ENCODE measurements at regions not wholly inside any gene's neighbourhood (a gene's known extent, or its start where the extent isn't known, plus 50 kb on each side); places are given as distances from the start of the nearest gene placed in this dataset.
"Not testable (repeated sequence)": the region's sequence is repeated elsewhere in the genome, so short reads cannot be mapped to it uniquely, and the experiment has no call there.

DNA sequence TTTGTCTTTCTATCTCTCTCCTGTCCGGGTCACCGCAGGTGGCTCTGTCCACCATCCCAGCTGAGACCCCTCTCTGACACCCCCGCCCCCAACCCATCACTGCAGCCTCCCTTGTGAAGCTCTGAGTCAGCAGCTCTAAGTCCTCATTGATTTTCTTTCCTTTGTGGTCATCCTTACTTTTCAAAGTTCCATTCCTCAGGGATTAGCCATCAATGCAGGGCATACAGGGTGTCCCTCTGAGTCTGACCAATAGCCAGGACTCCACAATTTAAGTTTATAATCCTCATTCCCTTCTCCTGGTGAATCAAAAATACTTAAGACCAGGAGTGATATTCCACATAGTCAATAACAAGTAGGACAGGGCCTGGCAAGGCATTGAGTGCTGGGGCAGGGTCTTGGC, 333.3 kb upstream of the CNR1 start:
- no peak for DNase-seq

DNA sequence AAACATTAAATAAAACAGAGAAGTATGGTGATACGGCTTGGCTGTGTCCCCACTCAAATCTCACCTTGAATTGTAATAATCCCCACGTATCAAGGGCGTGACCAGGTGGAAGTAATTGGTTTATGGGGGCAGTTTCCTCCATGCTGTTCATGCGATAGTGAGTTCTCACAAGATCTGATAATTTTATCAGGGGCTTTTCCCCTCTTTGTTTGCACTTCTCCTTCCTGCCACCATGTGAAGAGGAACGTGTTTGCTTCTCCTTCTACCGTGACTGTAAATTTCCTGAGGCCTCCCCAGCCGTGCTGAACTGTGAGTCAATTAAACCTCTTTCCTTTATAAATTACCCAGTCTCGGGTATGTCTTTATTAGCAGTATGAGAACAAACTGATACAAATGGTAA, 331.3 kb upstream of the CNR1 start:
- DNase-seq, result not testable (repeated sequence)

DNA sequence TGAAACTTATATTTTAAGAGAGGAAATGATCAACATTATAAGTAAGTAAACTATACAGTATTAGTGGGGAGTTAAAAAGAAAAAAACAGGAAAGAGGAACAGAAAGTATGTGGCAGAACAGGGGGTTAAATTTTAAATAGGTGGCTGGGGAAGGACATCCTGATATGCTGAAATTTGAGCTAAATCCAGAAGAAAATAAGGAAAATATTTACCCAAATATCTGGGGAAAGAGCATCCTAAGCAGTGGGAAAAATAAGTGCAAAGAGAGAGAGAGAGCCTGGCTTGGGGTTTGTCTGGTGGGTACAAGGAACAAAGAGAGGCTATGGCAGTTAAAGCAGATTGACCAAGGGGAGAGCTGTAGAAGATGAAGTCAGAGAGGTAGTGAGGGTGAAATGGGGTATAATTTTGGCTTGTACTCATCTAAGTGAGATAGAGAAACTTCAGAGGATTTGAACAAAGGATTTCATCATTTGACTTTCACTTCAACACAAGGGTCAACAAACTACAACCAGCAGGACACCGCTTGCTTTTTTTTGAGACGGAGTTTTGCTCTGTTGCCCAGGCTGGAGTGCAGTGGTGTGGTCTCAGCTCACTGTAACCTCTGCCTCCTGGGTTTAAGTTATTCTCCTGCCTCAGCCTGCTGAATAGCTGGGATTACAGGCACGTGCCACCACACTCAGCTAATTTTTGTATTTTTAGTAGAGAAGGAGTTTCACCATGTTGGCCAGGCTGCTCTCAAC, 328.4 kb upstream of the CNR1 start:
- no peak for DNase-seq

DNA sequence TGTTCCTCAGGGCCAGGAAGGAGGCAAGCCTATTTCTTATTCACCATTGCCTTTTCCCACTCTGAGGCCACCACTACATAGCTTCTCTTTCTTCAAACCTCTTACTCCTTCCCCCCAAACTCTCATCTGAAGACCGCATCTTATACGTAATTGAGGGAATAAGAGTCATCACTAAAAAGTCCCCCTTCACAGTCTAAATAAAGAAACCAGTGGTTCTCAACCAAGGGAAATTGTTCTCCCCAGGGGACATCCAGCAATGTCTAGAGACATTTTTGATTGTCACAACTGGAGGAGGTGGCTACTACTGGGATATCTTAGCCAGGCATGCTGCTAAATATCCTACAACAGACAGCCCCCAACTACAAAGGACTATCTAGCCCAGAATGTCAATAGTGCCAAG, 327.6 kb upstream of the CNR1 start:
- DNase-seq, result no peak

DNA sequence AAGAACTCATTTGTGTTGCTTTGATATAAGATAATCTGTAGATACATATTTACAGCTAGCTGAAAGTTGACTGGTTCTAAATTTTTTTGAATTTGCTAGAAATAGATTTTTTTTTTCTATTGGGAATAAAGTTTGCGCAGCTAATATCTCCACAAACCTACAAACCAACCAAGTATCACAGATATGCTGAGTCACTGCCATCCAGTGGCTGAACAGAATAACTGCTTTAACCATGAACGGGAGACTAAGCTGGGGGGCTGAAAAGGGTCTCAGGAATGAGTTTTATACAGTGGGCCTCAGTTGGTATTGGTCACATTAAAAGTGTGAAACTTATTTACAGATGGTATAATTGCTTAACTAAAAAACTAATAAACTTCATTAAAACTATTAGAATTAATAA, 326.7 kb upstream of the CNR1 start:
- DNase-seq, result peak; percentile 32

DNA sequence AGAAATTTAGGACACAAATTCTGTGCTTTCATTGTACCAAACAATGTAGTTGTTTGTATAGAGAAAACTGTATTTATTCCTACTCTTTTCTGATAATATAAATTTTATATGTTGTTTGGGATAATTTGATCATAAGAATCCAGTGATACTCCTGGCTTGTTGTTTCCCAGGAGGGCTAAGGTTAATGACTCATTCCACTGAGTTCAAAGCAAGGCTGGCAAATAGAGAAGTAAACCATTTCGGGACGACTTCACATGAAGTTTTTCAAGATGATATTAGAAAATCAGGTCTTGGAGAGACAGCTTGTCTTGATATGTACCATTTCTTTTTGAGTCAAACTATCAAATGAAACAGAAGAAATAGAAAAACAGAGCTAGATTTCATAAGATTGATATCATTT, 326.1 kb upstream of the CNR1 start:
- DNase-seq, result no peak

DNA sequence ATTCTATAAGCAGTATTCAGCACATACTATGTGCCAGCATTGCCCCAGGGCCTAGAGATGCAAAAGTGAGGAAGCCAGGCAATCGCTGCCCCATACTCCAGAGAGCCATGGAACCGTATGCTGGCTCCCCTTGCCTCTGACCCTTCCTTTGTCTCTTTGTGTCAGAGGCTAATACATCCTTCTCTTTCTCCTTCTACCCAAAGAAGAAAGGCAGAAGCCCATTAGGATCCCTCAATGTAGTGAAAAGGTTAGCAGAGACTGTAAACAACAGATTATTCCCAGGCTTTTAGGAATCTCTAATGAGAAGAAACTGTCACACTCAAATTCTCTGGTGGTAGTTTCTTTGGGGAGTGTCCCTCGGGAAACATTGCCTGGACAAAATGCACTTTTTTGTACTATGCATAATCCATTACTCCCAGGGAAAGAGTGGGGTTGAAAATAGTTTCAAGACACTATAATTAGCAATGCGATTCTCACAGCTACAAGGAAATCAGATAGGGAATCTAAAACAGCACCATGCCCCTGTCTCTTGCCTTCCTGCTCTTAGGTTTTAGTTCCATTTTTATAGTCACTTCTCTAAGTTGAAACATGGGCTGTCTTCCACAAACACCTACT, 325.2 kb upstream of the CNR1 start:
- no peak for DNase-seq

DNA sequence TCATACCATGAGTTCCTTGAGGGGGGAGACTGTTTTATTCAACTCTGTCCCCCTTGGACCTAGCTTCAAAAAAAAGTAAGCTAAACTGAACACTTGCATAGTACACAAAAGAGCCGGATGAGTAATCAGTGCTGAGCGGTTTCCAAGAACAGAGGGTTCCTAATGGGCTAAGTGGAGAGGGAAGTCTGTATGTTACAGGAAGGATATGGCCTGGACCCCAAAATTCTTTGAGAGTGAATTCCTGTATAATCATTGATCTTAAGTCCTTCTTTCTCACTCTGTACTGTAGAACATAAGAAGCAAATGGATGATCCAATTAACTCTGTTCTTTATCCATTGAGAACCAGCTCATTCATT, 324.7 kb upstream of the CNR1 start:
- DNase-seq, result no peak

DNA sequence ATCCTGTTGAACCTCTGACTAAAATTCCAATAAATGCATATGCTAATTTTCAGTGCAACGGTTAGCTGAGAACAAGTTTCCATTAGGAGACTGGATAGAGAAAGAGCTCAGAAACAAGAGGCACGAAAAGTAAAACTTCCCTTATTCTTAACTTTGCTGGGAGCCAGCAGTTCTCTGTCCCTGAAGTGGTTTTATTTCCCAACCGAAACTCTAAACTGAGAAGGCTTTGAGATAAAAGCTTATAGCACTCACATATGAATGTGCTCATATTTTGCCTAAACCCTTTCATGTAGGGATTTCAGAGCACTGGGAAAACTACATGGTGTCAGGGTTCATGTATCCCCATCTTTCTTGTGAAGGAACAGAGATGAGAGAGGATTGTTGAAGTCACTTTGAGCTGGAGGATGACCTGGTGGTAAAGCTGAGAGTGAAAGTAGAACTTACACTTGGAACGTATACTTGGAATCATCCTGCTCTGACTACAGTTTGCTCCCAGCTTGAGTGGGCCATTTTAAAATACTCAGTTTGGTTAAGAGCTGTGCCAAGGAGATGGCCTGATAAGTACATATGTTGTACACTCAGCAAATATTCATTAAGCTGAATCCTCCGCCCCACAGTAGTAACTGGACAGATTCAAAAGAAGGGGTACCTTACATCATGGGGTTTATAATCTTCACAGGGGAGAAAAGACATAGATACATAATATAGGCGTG, 324.2 kb upstream of the CNR1 start:
- DNase-seq, result no peak

DNA sequence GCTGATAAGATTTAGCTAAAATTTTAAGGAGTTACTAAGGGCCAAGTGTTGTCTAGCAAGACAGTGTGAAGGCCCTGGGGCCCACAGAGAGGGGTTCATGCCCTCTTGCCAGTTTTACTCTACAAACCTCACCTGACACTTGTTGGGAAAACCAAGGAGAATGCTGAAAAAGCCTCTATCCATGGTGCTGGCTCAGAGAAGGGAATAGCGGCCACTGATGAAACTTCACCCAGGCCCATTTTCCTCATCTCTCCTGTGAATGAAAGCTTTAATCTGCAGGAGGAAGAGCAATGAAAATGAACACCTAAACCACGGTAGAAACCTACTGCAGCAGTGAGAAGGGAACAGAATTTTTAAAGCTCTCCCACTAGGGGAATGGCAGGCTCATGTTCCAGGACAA, 317.3 kb upstream of the CNR1 start:
- DNase-seq, result no peak

DNA sequence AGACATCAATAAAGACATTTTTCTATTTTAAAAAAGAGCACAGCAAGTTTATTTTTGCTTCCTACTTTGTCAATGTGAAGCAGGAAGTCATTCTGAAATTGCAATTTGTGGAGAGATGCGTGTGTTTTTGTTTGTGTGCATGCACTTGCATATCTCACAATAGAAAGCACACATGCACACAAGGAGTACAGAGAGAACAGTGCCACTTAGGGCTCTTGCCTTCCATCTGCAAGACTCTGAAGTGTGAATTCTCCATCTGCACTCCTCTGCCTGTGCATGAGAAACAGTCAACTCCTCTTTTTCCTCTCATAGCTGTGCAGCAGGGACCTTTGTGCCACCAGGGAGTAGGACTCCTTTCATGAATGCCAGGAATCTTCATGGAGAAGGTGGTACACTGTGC, 316.3 kb upstream of the CNR1 start:
- DNase-seq, result no peak

DNA sequence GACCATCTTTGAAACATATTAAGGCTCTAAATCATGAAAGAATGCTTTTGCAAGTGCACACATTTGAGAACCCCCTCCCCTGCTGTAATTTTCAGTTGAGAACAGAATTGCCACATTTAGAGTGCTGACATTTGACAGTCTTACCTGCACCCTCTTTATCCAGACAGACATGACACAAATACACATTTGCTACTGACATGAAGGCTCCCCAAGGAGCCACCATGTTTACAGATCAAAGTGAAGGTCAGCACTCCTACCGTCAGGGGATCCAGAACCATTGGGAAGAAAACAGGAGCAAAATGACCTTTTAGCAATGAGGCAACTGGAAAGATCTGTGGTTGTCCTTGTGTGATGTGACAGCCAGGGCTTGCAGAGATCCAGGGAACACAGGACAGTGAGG, 315.4 kb upstream of the CNR1 start:
- DNase-seq, result no peak

DNA sequence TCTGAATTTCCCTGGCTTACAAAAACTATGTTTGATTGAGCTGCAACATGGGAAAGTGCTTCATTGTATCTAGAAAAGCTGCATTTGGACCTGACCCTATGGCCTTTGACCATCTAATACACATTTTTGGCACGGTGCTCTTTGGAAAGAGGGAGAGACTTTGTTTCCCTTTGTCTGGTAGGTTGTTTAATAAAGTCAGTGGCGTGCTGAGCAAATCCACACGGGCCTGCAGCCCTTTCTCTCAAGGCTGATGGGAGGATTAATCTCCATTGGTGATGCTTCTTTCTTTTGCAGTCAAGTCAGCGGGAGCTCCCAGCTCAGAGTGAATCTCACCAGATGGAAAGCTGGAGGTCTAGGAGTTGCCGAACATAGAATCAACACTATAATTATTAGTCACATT, 314.7 kb upstream of the CNR1 start:
- DNase-seq, result no peak

DNA sequence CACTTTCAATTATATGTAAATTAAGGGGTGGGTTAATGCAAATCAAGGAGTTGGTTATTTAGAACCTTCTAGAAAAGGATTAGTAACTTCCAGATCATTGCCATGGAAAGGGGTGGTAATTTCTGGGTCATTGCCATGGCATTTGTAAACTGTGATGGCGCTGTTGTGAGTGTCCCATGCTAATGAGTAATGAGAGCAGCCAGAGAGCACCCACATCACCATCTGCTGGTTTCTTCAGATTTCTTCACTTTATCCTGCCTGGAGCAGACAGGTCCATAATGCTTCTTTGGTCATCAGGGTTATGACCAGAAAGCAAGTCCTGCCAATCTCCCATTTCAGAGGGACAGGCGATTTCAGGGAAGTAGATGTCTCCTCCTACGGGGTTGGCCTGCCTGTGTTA, 311.3 kb upstream of the CNR1 start:
- DNase-seq, result no peak

DNA sequence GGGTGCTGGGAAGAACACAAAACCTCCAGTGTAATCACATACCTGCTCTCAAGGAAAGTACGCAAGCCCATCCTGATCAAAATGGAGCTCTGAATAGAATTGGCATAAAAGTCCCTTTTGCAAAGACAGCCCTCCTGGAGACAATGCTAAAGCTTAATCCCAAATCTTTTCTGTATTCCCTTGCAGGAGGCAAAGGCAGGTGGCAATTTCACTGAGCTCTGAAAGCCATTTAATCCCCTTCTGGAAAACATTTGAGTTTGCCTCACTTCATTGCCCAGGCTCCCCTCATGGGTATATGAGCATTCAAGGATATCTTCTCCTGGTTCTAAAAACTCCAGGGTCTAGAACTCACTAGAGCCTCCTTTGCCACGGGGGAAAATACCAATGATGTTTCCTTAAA, 310.2 kb upstream of the CNR1 start:
- no peak for DNase-seq

DNA sequence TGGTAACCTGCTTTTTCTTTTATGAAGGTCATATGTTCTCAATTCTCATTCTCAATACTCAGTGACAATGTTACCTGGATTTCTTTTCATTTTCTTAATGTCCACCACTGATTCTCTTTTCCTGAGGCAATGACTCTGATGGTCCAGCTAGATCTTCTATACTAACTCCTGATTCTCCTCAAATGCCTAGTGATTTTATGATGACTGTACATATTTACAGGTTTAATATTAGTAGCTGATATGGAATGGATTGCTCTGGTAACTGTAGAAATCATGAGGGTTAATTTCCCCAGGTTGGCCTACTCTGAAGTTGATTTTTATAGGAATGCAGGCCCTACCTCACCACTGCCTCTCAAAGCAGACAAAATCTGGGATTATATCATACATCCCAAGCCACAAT, 308.6 kb upstream of the CNR1 start:
- no peak for DNase-seq

DNA sequence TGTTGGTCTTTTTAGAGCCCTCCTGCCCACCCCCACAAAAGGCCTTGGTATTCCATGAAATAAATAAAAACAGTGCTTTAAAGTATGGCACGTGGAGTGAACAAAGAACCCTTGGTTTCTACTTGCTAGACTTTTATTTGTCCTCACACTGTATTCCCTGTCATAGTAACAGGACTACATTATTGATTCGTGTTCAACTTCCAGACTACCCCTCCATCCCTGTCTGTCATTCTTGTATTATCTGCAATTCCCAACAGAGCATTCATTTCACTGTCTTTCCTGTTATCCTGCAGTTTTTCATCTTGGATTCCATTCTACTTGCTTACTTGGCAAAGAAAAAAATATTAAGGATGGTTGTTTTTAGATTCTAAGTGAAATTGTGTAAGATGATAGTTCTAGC, 307.4 kb upstream of the CNR1 start:
- no peak for DNase-seq

DNA sequence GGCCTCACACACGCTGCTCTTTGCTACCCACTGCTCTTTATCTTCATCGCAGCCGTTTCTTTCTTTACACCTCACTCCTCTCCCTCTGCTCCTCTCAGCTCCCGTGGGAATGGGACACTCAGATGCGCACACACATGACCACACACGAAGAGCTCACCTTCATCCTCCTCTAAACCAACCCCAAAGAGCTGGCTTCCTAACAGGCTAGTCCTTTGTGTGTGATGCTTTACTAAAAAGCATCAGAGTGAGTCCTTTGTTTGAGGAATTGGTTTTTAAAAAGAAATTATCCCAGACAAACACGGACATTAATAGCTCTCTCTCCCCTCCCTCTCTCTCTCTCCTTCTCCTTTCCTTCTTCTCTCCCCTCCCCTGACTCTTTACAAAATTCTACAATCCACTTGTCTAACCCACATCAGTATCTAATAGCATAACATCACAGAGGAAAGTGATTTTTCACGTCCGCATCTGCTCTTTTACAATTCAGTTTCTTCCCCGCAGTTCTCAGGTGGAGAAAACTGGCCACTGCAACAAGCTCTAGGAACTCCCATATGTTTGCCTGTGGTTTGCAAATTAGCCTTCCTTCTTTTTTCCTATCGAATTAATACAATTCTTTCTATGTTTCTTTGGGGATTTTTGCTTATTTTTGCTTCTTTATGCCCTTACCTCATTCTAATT, 306.8 kb upstream of the CNR1 start:
- DNase-seq, result no peak

DNA sequence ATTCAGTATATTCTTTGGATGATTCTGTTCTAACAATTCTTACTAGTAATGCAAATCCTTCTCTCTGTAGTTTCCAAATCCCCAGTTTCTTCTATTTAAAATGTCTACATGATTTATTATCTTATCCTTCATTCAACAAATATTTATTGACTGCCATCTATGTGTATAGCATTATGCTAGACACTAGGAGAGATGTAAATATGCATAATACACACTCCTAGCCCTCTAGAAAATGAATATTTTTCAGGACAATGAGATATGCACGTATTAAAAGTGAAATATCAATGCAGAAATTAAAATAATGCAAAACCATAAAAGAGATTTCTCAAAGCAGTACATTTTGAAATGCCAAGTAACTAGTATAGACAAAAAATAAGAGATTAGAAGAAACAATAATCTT, 293.5 kb upstream of the CNR1 start:
- no peak for DNase-seq

DNA sequence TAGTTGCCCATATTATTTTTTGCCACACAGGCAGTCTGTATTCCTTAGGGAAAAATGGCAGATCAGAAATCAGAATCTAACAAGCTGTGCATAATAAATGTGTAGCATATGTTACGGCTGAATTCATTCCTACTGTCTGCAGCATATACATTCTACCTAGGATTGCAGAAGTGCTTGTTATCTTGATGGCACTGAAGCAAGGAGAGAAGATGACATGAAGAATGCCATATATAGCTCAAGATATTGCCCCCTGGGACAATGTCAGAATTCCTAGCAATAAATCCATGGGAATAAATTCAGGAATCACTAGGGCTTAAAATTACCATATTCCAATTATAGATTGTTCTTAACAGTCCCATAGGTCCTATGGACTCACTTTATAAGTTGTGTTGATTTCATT, 293.0 kb upstream of the CNR1 start:
- no peak for DNase-seq

DNA sequence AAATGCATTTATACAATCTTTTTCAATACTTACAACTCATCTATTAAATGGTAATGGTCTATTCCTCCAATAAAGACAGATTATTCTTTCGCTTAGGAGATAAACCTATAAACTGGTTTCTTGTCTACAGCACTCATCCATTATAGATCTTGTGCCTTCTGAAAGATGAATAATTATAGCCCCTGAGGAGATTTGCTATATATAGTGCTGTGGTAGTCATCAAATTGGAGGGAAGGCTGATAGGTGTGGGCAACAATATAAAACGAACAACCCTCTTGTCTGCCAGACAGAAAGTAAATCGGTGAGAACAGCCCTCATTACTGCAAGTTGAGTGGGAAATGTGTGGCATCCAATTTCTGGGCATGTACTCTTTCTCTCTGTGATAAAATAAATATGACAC, 292.5 kb upstream of the CNR1 start:
- DNase-seq, result no peak

DNA sequence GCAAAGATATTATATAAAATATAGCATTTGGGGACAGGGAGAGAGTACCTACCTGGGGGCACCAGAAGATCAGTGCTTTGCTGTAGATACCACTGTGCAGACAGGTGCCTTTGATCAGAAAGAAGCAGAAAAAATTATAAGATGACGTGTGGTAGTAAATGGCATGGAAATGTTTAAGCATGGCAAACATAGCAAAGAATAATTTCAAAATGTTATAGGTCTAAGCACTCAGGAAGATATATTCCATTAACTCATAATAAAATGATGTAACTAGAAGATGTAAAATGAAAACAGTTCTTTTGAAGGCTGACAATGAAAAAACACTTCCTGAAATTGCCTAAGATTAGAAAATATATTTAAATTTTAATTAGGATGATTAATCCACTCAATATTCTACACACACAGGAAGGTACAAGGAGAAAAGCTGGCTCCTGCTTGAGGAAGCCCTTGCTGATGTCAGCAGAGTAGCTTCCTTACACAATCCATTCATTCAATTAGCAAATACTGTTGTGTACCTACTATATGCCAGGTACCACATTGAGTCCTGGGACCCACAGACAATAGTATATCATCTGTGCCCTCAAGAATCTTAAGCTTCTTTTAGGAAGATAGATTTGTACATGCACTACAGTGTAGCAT, 290.2 kb upstream of the CNR1 start:
- no peak for DNase-seq

DNA sequence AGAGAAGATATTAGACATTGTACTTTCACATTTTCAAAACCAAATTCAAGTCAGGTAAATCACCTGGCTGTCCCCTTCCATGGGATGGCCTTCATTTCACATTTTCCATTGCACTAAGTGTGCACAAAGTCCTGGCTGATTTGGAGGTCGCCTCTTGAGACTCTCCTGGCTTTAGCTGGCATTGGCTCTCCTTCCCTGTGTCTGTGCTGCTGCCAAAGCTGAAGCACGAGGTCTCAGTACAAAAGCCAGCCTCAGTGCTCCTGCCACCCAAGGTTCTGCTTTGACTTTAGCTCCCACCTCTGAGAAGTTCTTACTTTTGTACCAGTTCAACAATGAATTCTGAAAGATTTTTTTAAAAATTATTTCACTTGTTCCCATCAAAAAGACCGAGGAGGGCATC, 289.2 kb upstream of the CNR1 start:
- DNase-seq, result no peak

DNA sequence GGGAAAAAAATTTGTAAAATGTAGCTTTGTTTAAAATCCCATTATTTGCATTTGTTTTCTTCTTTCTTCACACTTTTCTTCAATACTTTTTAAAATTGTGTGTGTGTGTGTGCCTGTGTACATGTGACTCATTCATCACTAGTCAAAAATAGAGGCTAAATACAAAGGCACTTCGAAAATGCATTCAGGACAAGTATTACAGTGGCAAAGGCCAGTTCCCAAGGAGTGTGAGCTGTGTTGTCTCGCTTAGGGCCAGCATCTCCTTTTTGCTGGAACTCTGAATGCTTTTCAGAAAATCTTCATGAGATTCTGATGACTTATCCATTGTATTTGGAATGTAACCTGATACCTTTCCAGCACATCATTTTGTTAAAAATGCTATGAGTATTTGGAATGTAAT, 288.5 kb upstream of the CNR1 start:
- no peak for DNase-seq
